ENCODE measurements at regions not wholly inside any gene's neighbourhood (a gene's known extent, or its start where the extent isn't known, plus 50 kb on each side); places are given as distances from the start of the nearest gene placed in this dataset.

DNA sequence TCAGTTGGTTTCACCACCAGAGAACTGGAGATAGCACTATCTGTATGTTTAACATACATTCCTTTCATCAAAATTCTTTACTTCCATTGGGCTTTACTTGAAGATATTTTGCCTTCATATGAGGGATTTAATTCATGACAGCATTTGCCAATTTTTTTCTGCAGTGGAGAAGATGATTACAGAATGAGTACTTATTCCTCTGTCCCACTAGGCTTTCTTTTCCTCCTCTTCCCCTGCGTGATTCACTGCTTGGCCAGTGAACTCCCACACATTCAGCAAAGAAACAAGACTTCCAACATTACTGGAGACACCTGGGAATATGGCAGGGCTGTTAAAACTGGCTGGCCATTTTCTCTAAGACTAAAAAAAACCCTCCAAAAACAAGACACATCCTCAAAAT, 425.8 kb upstream of the KCNH7 start:
- no peaks in the 10 kb centered on the region for H3K9me3 ChIP-seq (ENCODE audit: insufficient read depth, low read depth, low read length)
- no peaks in the 10 kb centered on the region for H3K4me1 ChIP-seq (ENCODE audit: insufficient read depth, low read length)
- no peak overlapping the region for H3K4me3 ChIP-seq (ENCODE audit: low read length)
- H3K9ac ChIP-seq (ENCODE audit: low read depth, low read length) = no peak overlapping the region
- H3K27me3 ChIP-seq (ENCODE audit: insufficient read depth, low read length) = no peaks in the 10 kb centered on the region
- no peaks in the 10 kb centered on the region for H3K36me3 ChIP-seq (ENCODE audit: insufficient read depth, low read length)
- no peak overlapping the region for H3K27ac ChIP-seq (ENCODE audit: low read depth, low read length)
- 58% methylated on average over 1 of the region's 1 CpG for WGBS

DNA sequence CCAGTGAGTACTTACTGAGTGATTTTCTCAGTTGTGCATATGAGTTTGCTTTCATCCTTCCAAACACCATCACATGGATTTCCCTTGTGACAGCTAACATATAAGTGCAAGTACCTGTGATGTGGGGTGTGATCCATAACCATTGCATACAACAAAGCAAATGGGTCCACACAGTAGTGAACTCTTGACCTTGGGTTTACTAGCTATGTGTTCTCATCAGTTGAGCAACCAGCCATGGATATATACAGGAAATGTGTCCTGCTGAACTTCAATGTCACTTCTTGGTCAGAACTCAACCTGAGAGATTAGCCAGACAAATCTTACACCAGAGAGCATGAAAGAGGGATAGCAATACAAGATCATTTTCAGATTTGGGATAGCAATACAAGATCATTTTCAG, 420.9 kb upstream of the KCNH7 start:
- Histone ChIP-seq H3K27ac (ENCODE audit: low read depth, low read length) (no peak overlapping the region), H3K4me1 (ENCODE audit: insufficient read depth, low read length) (no peaks in the 10 kb centered on the region), H3K36me3 (ENCODE audit: insufficient read depth, low read length) (no peaks in the 10 kb centered on the region), H3K4me3 (ENCODE audit: low read length) (no peak overlapping the region), H3K27me3 (ENCODE audit: insufficient read depth, low read length) (no peaks in the 10 kb centered on the region), H3K9ac (ENCODE audit: low read depth, low read length) (no peak overlapping the region), H3K9me3 (ENCODE audit: insufficient read depth, low read depth, low read length) (no peaks in the 10 kb centered on the region)

DNA sequence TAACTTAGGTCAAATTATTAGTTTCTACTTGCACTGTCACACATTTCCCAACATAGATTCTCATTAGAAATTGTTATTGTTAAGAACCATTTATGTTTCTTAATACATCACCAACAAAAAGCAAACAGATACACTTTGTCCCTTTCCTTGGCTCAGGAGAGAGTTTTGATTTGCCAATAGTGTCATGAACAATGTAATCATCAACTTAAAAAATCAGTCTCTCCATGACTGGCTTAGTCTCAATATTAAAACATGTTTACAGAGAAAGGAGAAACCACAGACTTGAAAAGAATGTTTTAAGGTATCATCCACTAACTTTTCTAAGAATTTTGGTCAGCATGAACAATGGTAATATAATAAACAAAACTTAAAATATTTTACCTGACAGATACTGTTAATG, 416.5 kb upstream of the KCNH7 start:
- Histone ChIP-seq H3K4me1 (ENCODE audit: insufficient read depth, low read length) (no peaks in the 10 kb centered on the region), H3K27me3 (ENCODE audit: insufficient read depth, low read length) (no peaks in the 10 kb centered on the region), H3K4me3 (ENCODE audit: low read length) (no peak overlapping the region), H3K9ac (ENCODE audit: low read depth, low read length) (no peak overlapping the region), H3K36me3 (ENCODE audit: insufficient read depth, low read length) (no peaks in the 10 kb centered on the region), H3K9me3 (ENCODE audit: insufficient read depth, low read depth, low read length) (no peaks in the 10 kb centered on the region), H3K27ac (ENCODE audit: low read depth, low read length) (no peak overlapping the region)

DNA sequence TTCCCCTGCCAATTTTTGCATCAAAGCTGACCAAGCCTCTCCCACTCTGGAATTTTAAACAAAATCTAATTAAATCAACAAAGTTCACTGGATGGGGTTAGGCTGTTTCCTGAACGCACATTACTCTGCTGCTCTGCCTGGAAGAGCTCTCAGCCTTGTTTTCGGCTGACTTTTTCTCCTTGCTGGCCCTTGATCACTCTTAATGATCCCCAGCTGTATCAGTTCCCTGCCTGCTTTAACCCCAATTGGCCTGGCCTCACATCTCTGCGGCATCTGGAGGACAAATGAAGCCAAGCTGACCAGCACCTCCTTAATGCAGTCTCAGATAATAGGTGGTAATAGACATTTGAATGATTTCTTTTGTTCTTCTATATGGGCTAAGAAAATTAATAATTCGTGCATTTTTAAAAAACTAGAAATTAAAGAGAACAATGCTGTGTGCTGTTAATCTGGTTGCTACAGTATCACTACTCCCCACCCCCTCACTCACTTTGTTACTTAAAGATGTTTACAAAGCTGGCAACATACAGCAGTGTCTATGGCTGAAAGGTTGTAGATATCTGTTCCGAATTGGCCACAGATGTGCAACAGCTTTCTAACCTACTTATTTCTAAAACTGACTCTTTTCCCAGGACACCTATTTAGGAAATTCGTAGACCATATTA, 415.2 kb upstream of the KCNH7 start:
- Histone ChIP-seq H3K9me3 (ENCODE audit: insufficient read depth, low read depth, low read length) (no peaks in the 10 kb centered on the region), H3K4me1 (ENCODE audit: insufficient read depth, low read length) (peaks cover 2% of the 10 kb centered on the region; the same call in 1 of the 2 replicates), H3K4me3 (ENCODE audit: low read length) (no peak overlapping the region), H3K9ac (ENCODE audit: low read depth, low read length) (no peak overlapping the region), H3K27ac (ENCODE audit: low read depth, low read length) (no peak overlapping the region), H3K27me3 (ENCODE audit: insufficient read depth, low read length) (no peaks in the 10 kb centered on the region), H3K36me3 (ENCODE audit: insufficient read depth, low read length) (no peaks in the 10 kb centered on the region)
- 93% methylated on average over 4 of the region's 6 CpGs for WGBS

DNA sequence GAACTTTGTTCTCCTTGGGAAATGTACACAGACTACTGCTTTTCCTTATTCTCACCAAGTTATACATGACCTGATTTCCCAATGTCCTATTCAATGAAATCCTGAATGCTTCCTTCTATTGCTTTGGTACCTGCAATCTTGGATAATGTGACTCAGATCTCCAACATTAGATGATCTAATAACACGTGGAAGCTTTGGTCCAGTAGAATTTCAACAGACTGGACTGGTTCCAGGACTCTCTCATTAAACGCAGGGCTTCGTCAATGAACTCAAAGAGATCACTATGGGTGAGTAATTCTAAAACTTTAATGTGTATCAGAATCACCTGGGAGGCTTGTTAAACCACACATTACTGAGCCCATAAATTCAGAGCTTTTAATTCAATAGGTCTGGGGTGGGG, 413.6 kb upstream of the KCNH7 start:
- Histone ChIP-seq H3K4me1 (ENCODE audit: insufficient read depth, low read length) (peaks cover 16% of the 10 kb centered on the region; the same call in 1 of the 2 replicates), H3K36me3 (ENCODE audit: insufficient read depth, low read length) (no peaks in the 10 kb centered on the region), H3K27me3 (ENCODE audit: insufficient read depth, low read length) (no peaks in the 10 kb centered on the region), H3K27ac (ENCODE audit: low read depth, low read length) (no peak overlapping the region), H3K9ac (ENCODE audit: low read depth, low read length) (no peak overlapping the region), H3K9me3 (ENCODE audit: insufficient read depth, low read depth, low read length) (no peaks in the 10 kb centered on the region), H3K4me3 (ENCODE audit: low read length) (no peak overlapping the region)
- 93% methylated on average over 3 of the region's 3 CpGs for WGBS

DNA sequence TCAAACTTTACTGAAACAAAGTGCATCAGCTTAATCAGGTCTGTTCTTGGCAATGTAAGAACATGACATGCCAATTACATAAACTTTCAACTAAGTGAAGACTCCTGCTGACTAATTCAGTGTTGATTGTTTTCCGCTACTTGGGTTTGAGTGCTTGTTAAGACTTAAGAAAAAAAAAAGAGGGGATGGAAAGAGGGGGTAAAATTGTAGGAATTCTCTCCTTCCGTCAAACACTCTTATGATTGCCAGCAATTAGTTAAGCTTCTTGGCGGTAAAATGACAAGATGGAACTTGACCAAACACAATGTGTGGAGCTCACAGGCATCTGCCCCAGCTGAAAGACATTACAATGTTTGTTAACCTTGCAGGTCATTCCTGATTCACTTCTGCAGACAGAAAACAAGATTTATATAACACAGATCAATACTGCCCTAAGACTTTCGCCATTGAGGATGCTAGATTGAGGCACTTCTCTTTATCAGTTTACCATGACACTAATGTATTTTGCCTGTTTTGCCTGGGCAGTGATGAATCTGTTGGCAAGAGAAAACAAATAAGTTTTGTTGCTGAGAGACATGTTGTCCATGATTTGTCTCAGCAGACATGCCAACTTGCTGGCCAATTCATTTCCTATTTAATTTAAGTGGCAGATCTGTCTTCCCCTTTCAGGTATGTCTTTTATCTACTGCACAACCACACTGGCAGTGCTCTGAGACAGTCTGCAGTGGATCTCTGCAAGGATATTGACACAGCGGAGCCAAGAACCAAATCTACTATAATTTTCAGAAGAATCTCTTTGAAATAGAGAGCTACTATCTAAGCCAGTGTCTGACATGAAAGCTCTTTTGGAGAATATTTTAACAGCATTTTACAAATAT, 410.0 kb upstream of the KCNH7 start:
- H3K4me3 ChIP-seq (ENCODE audit: low read length) = no peak overlapping the region
- 93% methylated on average over 5 of the region's 5 CpGs for WGBS
- H3K9me3 ChIP-seq (ENCODE audit: insufficient read depth, low read depth, low read length) = no peaks in the 10 kb centered on the region
- H3K27me3 ChIP-seq (ENCODE audit: insufficient read depth, low read length) = no peaks in the 10 kb centered on the region
- H3K4me1 ChIP-seq (ENCODE audit: insufficient read depth, low read length) = peaks cover 16% of the 10 kb centered on the region; the same call in 1 of the 2 replicates
- H3K36me3 ChIP-seq (ENCODE audit: insufficient read depth, low read length) = no peaks in the 10 kb centered on the region
- H3K9ac ChIP-seq (ENCODE audit: low read depth, low read length) = no peak overlapping the region
- no peak overlapping the region for H3K27ac ChIP-seq (ENCODE audit: low read depth, low read length)

DNA sequence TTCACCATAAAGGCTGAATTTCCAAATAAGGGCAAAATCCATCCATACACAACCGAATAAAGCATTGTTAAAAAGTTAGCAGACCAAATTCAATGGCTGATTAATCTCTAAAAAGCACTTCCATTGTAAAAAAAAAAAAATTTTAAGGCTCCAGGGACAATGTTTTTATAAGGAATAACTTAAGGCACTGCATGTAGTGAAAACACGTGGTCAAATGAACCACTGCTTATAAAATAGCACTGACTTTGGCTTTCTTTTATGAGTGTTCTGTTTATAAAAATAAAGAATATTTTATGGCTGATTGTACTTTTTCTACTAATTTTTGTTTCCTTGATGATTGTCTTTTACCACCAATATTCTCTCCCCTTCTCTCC, 409.3 kb upstream of the KCNH7 start:
- Histone ChIP-seq H3K4me1 (ENCODE audit: insufficient read depth, low read length) (peaks cover 16% of the 10 kb centered on the region; the same call in 1 of the 2 replicates), H3K27ac (ENCODE audit: low read depth, low read length) (no peak overlapping the region), H3K27me3 (ENCODE audit: insufficient read depth, low read length) (no peaks in the 10 kb centered on the region), H3K9me3 (ENCODE audit: insufficient read depth, low read depth, low read length) (no peaks in the 10 kb centered on the region), H3K4me3 (ENCODE audit: low read length) (no peak overlapping the region), H3K9ac (ENCODE audit: low read depth, low read length) (no peak overlapping the region), H3K36me3 (ENCODE audit: insufficient read depth, low read length) (no peaks in the 10 kb centered on the region)
- 93% methylated on average over 2 of the region's 2 CpGs for WGBS

DNA sequence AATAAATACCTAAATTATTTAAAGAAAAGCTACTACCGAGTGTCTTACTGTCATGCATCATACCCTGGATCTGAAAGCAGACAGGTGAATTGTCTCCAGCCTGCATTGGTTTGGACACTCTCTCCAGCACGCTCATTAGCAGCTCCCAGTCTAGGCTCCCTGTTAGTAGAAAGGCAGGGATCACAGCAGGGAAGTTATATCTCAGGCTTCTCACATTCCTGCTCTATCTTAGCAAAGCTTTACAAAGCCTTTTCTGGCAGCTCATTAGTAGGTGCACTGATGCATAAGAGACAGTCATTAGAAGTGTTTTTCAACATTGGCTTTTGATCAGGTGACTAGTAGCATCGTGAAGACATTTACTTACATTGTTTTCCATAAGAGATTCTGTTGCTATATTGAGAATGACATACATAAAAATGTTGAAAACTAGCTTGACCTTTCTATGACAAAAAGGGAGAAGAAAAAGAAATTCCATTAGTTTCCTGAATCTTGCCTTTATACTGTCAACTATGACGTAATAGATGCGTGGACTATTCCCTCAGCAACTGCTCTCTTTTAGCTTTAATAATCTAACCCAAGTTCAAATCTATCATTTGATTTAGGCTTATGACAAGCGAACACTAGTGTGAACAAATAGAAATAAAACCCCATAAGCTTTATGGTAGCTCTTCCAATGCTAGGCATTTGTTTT, 408.7 kb upstream of the KCNH7 start:
- H3K27me3 ChIP-seq (ENCODE audit: insufficient read depth, low read length) = no peaks in the 10 kb centered on the region
- no peak overlapping the region for H3K27ac ChIP-seq (ENCODE audit: low read depth, low read length)
- H3K4me1 ChIP-seq (ENCODE audit: insufficient read depth, low read length) = peaks cover 16% of the 10 kb centered on the region; the same call in 1 of the 2 replicates
- no peaks in the 10 kb centered on the region for H3K36me3 ChIP-seq (ENCODE audit: insufficient read depth, low read length)
- H3K9me3 ChIP-seq (ENCODE audit: insufficient read depth, low read depth, low read length) = no peaks in the 10 kb centered on the region
- H3K9ac ChIP-seq (ENCODE audit: low read depth, low read length) = no peak overlapping the region
- no peak overlapping the region for H3K4me3 ChIP-seq (ENCODE audit: low read length)
- 88% methylated on average over 5 of the region's 6 CpGs for WGBS

DNA sequence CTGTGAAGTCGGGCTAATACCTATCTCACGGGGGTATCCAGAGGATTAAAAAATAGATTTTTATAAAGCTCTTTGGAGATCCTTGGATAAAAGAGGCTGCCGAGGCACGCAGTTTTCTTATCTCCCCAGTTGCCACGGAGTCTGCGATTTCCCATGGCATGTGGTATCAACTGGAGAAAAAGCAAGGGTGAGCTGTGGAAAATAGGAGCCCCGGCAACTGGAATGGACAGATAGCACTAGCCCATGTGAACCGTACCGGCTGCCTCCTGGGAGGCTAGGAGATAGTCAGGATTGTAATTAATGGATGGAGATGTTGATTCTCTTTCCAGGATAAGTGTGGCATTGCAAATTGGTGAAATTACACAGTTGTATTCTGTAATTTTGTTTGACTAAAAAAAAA, 407.6 kb upstream of the KCNH7 start:
- 90% methylated on average over 9 of the region's 9 CpGs for WGBS

DNA sequence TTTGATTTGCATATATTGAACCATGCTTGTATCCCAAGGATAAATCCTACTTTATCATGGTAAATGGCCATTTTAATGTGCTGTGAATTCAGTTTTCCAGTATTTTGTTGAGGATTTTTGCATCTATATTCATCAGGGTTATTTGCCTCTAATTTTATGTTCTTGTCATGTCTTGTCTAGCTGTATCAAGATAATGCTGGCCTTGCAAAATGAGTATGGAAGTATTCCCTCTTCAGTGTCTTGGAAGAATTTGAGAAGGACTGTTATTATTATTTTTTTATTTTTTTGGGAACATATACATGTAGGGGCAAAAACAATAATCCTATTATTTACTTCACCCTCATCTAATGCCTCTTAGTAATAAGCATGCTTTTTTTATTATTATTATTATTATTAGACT, 398.0 kb upstream of the KCNH7 start:
- Histone ChIP-seq H3K27ac (ENCODE audit: low read depth, low read length) (no peak overlapping the region), H3K27me3 (ENCODE audit: insufficient read depth, low read length) (no peaks in the 10 kb centered on the region), H3K4me3 (ENCODE audit: low read length) (no peak overlapping the region), H3K9ac (ENCODE audit: low read depth, low read length) (no peak overlapping the region), H3K36me3 (ENCODE audit: insufficient read depth, low read length) (no peaks in the 10 kb centered on the region), H3K4me1 (ENCODE audit: insufficient read depth, low read length) (no peaks in the 10 kb centered on the region), H3K9me3 (ENCODE audit: insufficient read depth, low read depth, low read length) (no peaks in the 10 kb centered on the region)

More for the DNA sequence above, 407.6 kb upstream of the KCNH7 start:
- Histone ChIP-seq H3K4me1 (ENCODE audit: insufficient read depth, low read length) (peaks cover 16% of the 10 kb centered on the region; the same call in 1 of the 2 replicates), H3K9ac (ENCODE audit: low read depth, low read length) (no peak overlapping the region), H3K27ac (ENCODE audit: low read depth, low read length) (no peak overlapping the region), H3K36me3 (ENCODE audit: insufficient read depth, low read length) (no peaks in the 10 kb centered on the region), H3K4me3 (ENCODE audit: low read length) (no peak overlapping the region), H3K9me3 (ENCODE audit: insufficient read depth, low read depth, low read length) (no peaks in the 10 kb centered on the region), H3K27me3 (ENCODE audit: insufficient read depth, low read length) (no peaks in the 10 kb centered on the region)

DNA sequence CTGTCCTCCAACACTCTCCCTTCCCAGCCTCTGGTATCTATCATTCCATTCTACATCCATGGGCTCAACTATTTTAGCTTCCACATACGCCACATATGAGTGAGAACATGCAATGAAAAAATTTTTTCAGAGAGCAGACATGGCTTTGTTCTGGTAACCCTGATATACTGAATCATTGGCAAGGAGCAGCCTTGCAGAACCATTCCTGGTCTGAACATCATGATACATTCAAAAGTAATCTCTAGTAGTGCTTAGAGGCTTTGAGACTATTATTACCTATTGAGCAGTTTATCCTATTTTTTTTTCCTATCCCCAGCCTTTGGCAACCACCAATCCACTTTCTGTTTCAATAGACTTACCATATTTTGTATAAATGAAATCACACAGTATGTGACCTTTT, 393.1 kb upstream of the KCNH7 start:
- WGBS = 100% methylated on average over 1 of the region's 1 CpG
- H3K9ac ChIP-seq (ENCODE audit: low read depth, low read length) = no peak overlapping the region
- H3K27ac ChIP-seq (ENCODE audit: low read depth, low read length) = no peak overlapping the region
- H3K36me3 ChIP-seq (ENCODE audit: insufficient read depth, low read length) = no peaks in the 10 kb centered on the region
- no peaks in the 10 kb centered on the region for H3K4me1 ChIP-seq (ENCODE audit: insufficient read depth, low read length)
- no peak overlapping the region for H3K4me3 ChIP-seq (ENCODE audit: low read length)
- H3K9me3 ChIP-seq (ENCODE audit: insufficient read depth, low read depth, low read length) = no peaks in the 10 kb centered on the region
- no peaks in the 10 kb centered on the region for H3K27me3 ChIP-seq (ENCODE audit: insufficient read depth, low read length)
